GM19023 (cell line): ENCODE measurements at regions not wholly inside any gene's neighbourhood (a gene's known extent, or its start where the extent isn't known, plus 50 kb on each side); places are given as distances from the start of the nearest gene placed in this dataset.
"Not testable (repeated sequence)": the region's sequence is repeated elsewhere in the genome, so short reads cannot be mapped to it uniquely, and the experiment has no call there.

ENCODE experiments used
- ATAC-seq: cut with Tn5 transposase; IDR thresholded peaks from one replicate; pipeline ENCODE4 v1.9.1; 2021; ENCODE audit warnings: mild to moderate bottlenecking, moderate library complexity; ENCODE audit not compliant: unreplicated experiment

DNA sequence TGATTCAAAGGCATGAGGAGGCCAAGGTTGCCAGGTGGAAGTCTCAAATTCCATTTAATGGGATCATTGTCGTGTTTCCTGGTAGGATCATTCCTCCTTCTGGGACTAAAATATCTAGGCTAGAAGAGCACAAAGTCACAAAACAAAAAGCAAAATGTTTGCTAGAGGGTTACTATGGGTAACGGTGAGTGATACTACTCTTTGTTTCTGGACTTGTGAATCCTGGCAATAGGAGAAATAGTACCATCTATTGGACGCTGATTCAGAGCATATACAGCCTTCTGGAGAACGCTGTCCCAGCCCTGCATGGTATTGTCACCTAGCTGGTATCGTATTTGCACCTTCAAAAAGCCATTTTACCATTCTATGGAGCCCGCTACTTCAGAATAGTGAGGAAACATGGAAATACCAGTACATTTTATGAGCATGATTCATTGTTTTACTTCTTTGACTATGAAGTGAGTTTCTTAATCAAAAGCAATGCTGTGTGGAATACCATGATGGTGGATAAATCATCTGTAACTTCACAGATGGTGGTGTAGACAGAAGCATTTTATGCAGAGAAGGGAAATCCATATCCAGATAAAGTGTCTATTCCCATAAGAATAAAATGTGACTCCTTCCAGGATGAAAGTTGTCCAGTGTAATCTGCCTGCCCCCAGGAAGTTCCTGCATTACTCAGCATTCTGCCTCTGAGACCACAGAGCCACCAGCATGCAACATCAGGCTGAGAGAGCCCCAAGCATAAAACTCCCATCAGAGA is 361.0 kb downstream of the ETV1 start:
- no peak for ATAC-seq

DNA sequence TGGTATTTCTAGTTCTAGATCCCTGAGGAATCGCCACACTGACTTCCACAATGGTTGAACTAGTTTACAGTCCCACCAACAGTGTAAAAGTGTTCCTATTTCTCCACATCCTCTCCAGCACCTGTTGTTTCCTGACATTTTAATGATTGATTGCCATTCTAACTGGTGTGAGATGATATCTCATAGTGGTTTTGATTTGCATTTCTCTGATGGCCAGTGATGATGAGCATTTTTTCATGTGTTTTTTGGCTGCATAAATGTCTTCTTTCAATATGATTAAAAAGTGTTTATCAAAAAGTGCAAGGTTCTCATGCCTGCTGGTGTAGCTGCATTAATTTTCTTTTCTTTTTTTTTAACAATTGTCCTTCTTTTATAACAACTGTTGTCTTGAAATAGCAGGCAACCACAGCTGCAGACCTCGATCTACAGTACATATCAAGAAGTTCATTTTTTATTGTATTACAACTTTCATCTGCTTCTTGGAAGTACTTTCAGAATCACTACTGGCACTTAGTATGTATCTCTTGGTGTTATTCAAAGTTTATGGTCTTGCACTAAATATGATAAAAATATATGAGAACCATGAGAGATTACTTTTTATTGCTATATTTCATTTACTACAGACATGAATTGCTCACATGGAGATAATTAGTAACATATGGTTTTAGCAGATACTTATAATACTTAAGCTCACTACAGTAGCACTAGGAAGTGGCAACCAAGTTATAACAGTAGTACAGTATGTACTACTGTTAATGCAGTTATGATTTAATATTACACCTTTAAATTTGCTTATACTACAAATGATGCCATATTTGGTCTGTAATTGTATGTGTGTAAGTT is 358.0 kb downstream of the ETV1 start:
- not testable (repeated sequence) for ATAC-seq

- ATAC-seq = no peak
Measured at GRCh38 chr7:13633857-13634256, 355.6 kb downstream of the ETV1 start.

GRCh38 chr7:13639396-13639795 is 350.1 kb downstream of the ETV1 start:
- no peak for ATAC-seq

- no peak for ATAC-seq
Measured at GRCh38 chr7:13641714-13642113, 347.8 kb downstream of the ETV1 start.

- no peak for ATAC-seq
Measured at GRCh38 chr7:13651167-13651566, 338.3 kb downstream of the ETV1 start.

- no peak for ATAC-seq
Measured at GRCh38 chr7:13656330-13656729, 333.1 kb downstream of the ETV1 start.

- no peak for ATAC-seq
Measured at GRCh38 chr7:13673290-13673689, 316.2 kb downstream of the ETV1 start.

DNA sequence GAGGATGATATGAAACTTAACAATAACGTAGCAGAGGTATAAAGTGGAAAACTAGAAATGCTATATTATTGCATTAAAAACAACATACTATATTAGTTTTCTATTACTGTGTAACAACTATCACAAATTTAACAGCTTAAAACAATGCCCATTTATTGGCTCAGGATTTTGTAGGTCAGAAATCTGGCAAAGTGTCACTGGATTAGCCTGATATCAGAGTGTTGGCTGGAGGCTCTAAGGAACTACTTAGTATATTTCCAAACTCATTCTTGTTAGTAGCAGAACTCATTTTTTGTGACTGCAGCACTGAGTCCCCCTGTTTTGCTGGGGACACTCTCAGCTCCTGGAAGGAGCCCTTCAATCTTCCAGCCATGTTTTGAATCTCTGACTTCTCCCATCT is 306.8 kb downstream of the ETV1 start:
- ATAC-seq = no peak

DNA sequence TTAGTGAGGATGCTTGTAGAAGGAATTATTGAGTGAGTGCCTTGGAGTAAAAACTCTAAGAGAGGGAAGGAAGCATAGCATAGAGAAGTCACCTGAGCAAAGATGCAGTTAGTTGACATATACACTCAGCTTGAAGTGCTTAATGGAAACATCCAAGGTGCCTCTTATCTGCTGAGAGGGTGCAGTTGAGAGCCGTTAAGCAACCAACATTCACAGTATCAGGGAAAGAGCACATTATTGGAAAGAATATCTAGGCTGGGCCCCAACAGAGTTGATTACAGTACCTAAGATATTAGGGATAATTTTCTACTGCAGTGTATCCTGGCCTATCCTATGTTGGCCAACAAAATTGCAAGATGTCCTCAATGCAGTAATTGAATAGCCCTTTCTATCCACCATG is 302.0 kb downstream of the ETV1 start:
- no peak for ATAC-seq

DNA sequence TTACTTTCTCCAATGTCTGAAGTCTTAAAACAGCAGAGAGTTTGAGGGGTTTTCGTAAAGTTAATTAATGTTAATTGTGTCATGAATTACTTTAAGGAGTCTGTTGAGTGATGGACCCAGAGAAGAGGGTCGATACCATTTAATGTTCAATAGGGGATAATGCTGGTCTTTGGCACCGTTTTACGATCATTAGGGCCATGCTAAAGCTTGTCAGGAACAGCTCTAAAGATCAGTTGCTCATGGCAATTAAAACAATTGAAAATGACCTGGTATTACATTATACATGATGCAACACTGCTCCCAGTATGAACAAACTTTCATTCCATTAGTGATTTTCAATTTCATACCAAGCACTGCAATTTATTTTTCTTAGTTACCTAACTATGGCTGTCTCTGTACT is 296.9 kb downstream of the ETV1 start:
- no peak for ATAC-seq

GRCh38 chr7:13702251-13702650 is 287.2 kb downstream of the ETV1 start:
- ATAC-seq = no peak

GRCh38 chr7:13708670-13709069 is 280.8 kb downstream of the ETV1 start:
- no peak for ATAC-seq

- no peak for ATAC-seq
Measured at GRCh38 chr7:13713092-13713491, 276.4 kb downstream of the ETV1 start.

DNA sequence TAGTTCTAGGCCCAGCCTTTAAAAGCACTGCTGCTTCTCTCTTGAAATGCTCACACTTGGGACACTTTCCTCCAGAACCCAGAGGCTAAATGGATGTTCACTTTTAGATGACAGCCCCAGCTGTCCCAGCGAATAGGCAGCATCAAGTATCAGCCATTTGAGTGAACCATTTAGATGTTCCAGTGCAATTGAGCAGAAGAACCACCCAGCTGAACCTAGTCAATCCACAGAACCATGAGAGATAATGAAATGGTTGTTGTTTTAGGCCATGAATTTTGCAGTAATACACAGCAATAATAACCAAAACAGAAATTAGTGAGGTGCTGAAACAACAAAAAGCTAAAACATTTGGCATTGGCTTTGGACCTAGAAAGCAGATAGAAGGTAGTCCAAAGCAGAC is 273.9 kb downstream of the ETV1 start:
- ATAC-seq = no peak

DNA sequence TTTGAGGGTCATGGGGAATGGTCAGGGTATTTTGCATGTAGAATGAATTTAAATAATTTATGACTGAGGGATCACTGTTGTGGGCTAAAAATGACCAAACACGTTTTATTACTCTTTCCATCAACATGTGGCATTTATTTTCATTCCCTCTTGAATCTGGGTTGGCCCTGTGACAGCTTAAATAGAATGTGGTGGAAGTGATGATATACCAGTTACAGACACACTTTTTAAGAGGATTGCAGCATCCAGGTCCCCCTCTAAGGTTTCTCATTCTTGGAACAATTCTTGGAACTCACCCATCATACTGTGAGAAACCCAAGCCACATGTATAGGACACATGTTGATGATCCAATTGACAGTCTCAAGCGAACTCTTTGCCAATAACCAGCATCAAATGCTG is 272.4 kb downstream of the ETV1 start:
- ATAC-seq = no peak

DNA sequence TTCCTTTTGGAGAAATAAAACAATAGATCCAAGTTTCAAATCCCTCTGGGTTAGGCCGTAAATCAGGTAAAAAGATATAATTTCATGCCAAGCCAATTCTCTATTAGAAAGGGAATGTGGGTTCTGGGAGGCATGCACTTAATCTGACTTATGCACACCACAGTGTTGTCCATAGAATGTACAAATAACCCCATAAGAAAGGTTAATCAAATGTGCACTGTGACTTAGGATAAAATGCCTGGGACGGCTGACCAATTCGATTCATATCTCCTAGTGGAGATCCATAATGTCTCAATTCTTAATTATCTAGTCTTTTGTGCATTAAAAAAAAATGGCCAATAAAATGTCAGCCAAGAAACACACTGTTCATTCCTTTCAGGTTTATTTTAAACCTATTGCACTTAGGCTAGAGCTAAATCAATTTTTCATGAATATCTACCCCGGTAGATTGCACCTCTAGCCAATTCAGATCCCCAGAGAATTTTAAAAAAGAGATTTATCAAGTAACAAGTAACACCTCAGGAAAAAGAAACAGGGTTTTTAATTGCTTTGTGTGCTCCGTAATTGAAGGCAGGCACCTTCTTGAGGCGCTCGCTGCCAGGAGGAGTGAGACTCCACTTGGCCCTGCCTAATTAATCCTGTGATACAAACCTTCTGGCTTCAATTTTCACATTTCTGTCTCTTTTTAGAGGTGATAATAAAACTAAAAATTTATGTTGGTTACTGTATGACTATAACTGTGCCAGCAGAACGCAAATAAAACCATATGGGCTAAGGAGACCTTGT is 265.1 kb downstream of the ETV1 start:
- no peak for ATAC-seq

DNA sequence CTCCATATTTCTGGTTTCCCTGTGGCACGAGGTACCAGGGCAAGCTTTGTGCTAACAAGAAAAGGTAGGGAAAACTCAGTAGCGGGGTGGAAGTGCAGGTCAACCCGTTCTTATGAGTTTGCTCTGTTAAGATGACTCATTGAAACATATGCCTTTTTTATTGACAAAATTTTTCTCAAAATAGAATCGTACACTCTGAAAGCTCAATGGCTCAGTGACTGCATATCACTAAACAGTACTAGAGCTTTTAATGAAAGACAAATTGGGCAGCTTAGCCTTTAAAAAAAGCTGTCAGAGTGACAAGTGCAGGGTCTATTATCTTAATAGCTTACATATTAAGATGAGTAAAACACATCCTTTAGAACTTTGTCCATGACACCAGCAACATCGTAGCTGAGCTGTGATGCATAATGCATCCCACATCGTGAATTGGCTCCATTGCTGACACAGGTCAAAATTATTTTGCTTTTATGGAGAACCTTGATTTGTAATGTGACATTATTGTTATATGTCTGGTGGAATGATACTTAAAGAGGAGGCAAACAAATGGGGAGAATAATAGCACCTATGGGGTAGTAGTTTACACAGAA is 264.4 kb downstream of the ETV1 start:
- ATAC-seq = no peak

DNA sequence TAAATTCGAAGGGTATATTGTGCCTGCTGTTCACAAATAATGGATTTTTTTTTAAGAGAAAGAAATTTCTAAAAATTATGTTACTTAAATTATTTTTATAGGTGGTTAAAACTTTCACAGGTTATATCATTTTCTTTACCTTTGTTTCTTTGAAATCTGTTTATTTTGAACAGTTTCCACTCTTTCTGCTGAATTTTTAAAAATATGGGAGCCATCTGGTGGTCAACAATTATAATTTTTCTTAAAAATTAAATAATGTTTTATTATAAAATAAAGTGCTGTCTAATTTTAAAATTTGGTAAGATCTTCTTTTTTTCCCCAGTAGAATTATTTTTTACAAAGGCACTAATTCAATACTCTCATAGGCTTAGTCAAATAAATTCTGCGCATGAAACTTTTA is 263.9 kb downstream of the ETV1 start:
- ATAC-seq = no peak

- ATAC-seq = no peak
Measured at GRCh38 chr7:13727279-13727678, 262.2 kb downstream of the ETV1 start.

GRCh38 chr7:13727751-13728150 is 261.7 kb downstream of the ETV1 start:
- no peak for ATAC-seq
